Neural progenitor cell (in vitro differentiated cells): ENCODE measurements at regions not wholly inside any gene's neighbourhood (a gene's known extent, or its start where the extent isn't known, plus 50 kb on each side); places are given as distances from the start of the nearest gene placed in this dataset.

Experiments used
- CTCF ChIP-seq: fragments of 200-600 bp; sonication (generic); IDR thresholded peaks from 2 replicates; pipeline ENCODE4 v1.5.1; 2017; ENCODE audit warnings: antibody characterized with exemption, mild to moderate bottlenecking
- EZH2 ChIP-seq: fragments of 200-600 bp; sonication (generic); IDR thresholded peaks from 2 replicates; pipeline ENCODE4 v1.6.1; 2017; ENCODE audit warnings: antibody characterized with exemption, mild to moderate bottlenecking, moderate library complexity
- EZH2phosphoT487 ChIP-seq: fragments of 200-600 bp; sonication (generic); IDR thresholded peaks from 2 replicates; pipeline ENCODE4 v1.6.1; 2017; ENCODE audit warnings: antibody characterized with exemption

- TF ChIP-seq CTCF: no peak
- TF ChIP-seq EZH2phosphoT487: no peak
- TF ChIP-seq EZH2: no peak
Measured at GRCh38 chr16:13856398-13856797, 63.6 kb upstream of the ERCC4 start.
